Ishikawa (cell line): ENCODE measurements at regions not wholly inside any gene's neighbourhood (a gene's known extent, or its start where the extent isn't known, plus 50 kb on each side); places are given as distances from the start of the nearest gene placed in this dataset.
A peak's percentile ranks its signal among the peaks of the same experiment; 100 is the strongest.

Experiments
- CEBPB ChIP-seq: IDR thresholded peaks from 2 replicates; pipeline ENCODE4 v1.6.1; 2012
- CREB1 ChIP-seq: IDR thresholded peaks from 2 replicates; pipeline ENCODE4 v1.6.1; 2012; ENCODE audit warnings: low read depth
- EGR1 ChIP-seq: IDR thresholded peaks from 2 replicates; pipeline ENCODE4 v1.6.1; 2012
- EP300 ChIP-seq: IDR thresholded peaks from 2 replicates; pipeline ENCODE4 v1.6.1; 2012; ENCODE audit warnings: borderline replicate concordance
- FOXM1 ChIP-seq: IDR thresholded peaks from 2 replicates; pipeline ENCODE4 v1.6.1; 2012; ENCODE audit warnings: low read depth, borderline replicate concordance
- MAX ChIP-seq: IDR thresholded peaks from 2 replicates; pipeline ENCODE4 v1.6.1; 2012
- NFIC ChIP-seq: IDR thresholded peaks from 2 replicates; pipeline ENCODE4 v1.6.1; 2012
- RAD21 ChIP-seq: IDR thresholded peaks from 2 replicates; pipeline ENCODE4 v1.6.1; 2012; ENCODE audit warnings: low read depth
- TAF1 ChIP-seq: IDR thresholded peaks from 2 replicates; pipeline ENCODE4 v1.6.1; 2012; ENCODE audit warnings: low read depth, mild to moderate bottlenecking
- TCF12 ChIP-seq: IDR thresholded peaks from 2 replicates; pipeline ENCODE4 v1.6.1; 2012; ENCODE audit warnings: low read depth
- TEAD4 ChIP-seq: IDR thresholded peaks from 2 replicates; pipeline ENCODE4 v1.6.1; 2012
- YY1 ChIP-seq: IDR thresholded peaks from 2 replicates; pipeline ENCODE4 v1.6.1; 2012; ENCODE audit warnings: low read depth
- ZBTB7A ChIP-seq: IDR thresholded peaks from 2 replicates; pipeline ENCODE4 v1.6.1; 2012; ENCODE audit warnings: low read depth
- TF ChIP-seq, protein P1 (sequence below): IDR thresholded peaks from 2 replicates; pipeline ENCODE4 v1.6.1; 2012
- TF ChIP-seq, protein P2 (sequence below): IDR thresholded peaks from 2 replicates; pipeline ENCODE4 v1.6.1; 2012; ENCODE audit warnings: low read depth, mild to moderate bottlenecking

DNA sequence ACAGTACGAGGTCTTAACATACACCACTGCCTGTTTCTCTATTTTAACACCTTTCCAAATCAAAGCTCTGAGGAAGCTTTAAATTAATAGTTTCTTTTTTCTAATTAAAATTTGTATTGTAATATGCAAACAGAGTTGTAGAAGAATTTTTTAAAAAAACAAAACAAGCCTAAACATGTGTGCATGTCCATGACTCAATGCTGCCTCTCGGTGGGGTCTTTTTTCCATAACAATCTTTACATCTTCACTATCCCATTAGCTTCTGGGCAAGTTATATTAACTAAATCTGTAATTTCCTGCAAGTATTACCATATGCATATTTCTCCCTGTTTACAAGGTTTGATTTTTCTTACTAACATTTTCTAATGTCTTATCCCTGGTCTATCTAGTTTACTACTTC lies 143.9 kb upstream of the NAV3 start:
- no peak for TF ChIP-seq CREB1
- TF ChIP-seq MAX: no peak
- no peak for TF ChIP-seq EGR1
- no peak for TF ChIP-seq TCF12
- TF ChIP-seq EP300: no peak
- TF ChIP-seq TAF1: no peak
- no peak for TF ChIP-seq YY1
- no peak; the same call in 1 of the 2 replicates for TF ChIP-seq RAD21
- TF ChIP-seq FOXM1: no peak
- no peak for TF ChIP-seq CEBPB
- TF ChIP-seq TEAD4: no peak
- TF ChIP-seq, protein P1, sequence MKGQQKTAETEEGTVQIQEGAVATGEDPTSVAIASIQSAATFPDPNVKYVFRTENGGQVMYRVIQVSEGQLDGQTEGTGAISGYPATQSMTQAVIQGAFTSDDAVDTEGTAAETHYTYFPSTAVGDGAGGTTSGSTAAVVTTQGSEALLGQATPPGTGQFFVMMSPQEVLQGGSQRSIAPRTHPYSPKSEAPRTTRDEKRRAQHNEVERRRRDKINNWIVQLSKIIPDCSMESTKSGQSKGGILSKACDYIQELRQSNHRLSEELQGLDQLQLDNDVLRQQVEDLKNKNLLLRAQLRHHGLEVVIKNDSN: no peak
- no peak for TF ChIP-seq NFIC
- TF ChIP-seq, protein P2, sequence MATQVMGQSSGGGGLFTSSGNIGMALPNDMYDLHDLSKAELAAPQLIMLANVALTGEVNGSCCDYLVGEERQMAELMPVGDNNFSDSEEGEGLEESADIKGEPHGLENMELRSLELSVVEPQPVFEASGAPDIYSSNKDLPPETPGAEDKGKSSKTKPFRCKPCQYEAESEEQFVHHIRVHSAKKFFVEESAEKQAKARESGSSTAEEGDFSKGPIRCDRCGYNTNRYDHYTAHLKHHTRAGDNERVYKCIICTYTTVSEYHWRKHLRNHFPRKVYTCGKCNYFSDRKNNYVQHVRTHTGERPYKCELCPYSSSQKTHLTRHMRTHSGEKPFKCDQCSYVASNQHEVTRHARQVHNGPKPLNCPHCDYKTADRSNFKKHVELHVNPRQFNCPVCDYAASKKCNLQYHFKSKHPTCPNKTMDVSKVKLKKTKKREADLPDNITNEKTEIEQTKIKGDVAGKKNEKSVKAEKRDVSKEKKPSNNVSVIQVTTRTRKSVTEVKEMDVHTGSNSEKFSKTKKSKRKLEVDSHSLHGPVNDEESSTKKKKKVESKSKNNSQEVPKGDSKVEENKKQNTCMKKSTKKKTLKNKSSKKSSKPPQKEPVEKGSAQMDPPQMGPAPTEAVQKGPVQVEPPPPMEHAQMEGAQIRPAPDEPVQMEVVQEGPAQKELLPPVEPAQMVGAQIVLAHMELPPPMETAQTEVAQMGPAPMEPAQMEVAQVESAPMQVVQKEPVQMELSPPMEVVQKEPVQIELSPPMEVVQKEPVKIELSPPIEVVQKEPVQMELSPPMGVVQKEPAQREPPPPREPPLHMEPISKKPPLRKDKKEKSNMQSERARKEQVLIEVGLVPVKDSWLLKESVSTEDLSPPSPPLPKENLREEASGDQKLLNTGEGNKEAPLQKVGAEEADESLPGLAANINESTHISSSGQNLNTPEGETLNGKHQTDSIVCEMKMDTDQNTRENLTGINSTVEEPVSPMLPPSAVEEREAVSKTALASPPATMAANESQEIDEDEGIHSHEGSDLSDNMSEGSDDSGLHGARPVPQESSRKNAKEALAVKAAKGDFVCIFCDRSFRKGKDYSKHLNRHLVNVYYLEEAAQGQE: no peak
- no peak for TF ChIP-seq ZBTB7A

- TF ChIP-seq, protein P1: no peak
- no peak for TF ChIP-seq TAF1
- TF ChIP-seq EP300: no peak
- no peak for TF ChIP-seq YY1
- TF ChIP-seq TEAD4: no peak
- TF ChIP-seq NFIC: no peak
- TF ChIP-seq MAX: no peak
- TF ChIP-seq CREB1: no peak
- no peak for TF ChIP-seq RAD21
- no peak for TF ChIP-seq FOXM1
- no peak for TF ChIP-seq CEBPB
- no peak for TF ChIP-seq ZBTB7A
- no peak for TF ChIP-seq TCF12
Observed at GRCh38 chr12:77685901-77686300, 144.8 kb upstream of the NAV3 start.

- peak; percentile 55 for TF ChIP-seq RAD21
- no peak for TF ChIP-seq TCF12
Observed at GRCh38 chr12:77685112-77685511, 145.6 kb upstream of the NAV3 start.

DNA sequence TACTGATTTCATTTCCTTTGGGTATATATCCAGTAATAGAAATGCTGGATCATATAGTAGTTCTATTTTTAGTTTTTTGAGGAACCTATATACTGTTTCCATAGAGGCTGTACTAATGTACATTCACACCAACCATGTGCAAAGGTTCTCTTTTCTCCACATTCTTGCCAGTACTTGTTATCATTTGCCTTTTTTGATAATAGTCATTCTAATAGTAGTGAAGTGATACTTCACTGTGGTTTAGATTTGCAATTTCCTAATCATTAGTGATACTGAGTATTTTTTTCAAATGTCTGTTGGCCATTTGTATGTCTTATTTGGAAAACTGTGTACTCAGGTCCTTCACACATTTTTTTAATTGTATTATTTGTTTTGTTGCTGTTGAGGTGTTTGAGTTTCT lies 148.2 kb upstream of the NAV3 start:
- TF ChIP-seq TCF12 (no peak), NFIC (no peak), EP300 (no peak), MAX (no peak), CEBPB (no peak), EGR1 (no peak), CREB1 (no peak), YY1 (no peak), ZBTB7A (no peak), TEAD4 (no peak), TAF1 (no peak)
- TF ChIP-seq, protein P1: no peak
- TF ChIP-seq, protein P2: no peak

DNA sequence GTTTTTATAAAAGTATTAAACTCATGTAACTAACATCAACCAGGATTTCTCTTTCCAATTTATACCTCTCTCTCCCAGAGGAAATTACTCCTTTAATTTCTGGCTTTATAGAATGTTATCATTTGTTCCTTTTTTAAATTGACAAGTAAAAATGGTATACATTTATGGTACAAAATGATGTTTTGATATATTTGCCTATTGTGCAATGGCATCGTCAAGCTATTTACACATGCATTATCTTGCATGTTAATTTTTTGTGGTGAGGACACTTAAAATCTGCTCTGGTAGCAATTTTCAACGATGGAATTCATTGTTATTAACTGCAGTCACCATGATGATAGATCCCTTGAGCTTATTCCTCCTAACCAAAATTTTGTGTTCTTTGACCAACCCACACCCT lies 149.0 kb upstream of the NAV3 start:
- TF ChIP-seq MAX (no peak), TAF1 (no peak), CREB1 (no peak), FOXM1 (no peak), NFIC (no peak), TEAD4 (no peak), RAD21 (no peak), YY1 (no peak), CEBPB (no peak)
- TF ChIP-seq, protein P2: no peak
